Testis (tissue), 2 donors: ENCODE measurements at regions not wholly inside any gene's neighbourhood (a gene's known extent, or its start where the extent isn't known, plus 50 kb on each side); places are given as distances from the start of the nearest gene placed in this dataset.

Experiments used
- CTCF ChIP-seq, 3 experiments: fragments of 450-650 bp in 2 of 3; fragments of 200-600 bp in 1 of 3; sonication (generic) in 1 of 3; IDR thresholded peaks; one replicate each; pipeline ENCODE4 v1.5.1; 2016 to 2019; ENCODE audit warnings: antibody characterized with exemption in 3 of 3, mild to moderate bottlenecking in 2 of 3, moderate library complexity in 1 of 3
- POLR2A ChIP-seq: fragments of 450-650 bp; IDR thresholded peaks from one replicate; pipeline ENCODE4 v1.6.1; 2017; ENCODE audit warnings: antibody characterized with exemption, mild to moderate bottlenecking, moderate library complexity

- TF ChIP-seq CTCF (IDR thresholded peaks at IDR 0.05) (no peak), POLR2A (no peak)
Measured at GRCh38 chr20:60428651-60429050, 470.4 kb downstream of the CDH26 start.
